Activated naive CD4-positive, alpha-beta T cell treated with anti-CD3 and anti-CD28 coated beads for 36 hours (primary cell): ENCODE measurements at regions not wholly inside any gene's neighbourhood (a gene's known extent, or its start where the extent isn't known, plus 50 kb on each side); places are given as distances from the start of the nearest gene placed in this dataset.
"Not testable (repeated sequence)": the region's sequence is repeated elsewhere in the genome, so short reads cannot be mapped to it uniquely, and the experiment has no call there.

ENCODE experiments used
- CTCF ChIA-PET: fragments of 350-600 bp; sonication (Branson Sonifier 250); formaldehyde crosslinking; loops from one replicate; lab custom pipeline; 2021; ENCODE audit warnings: antibody characterized with exemption; lab: Charles Lee
- DNase-seq: peaks from one replicate; pipeline ENCODE4 v3.0.0-alpha.2; 2020
- H3K27ac Mint-ChIP-seq: one replicate; pipeline ENCODE4 v1.8.0; 2021; ENCODE audit warnings: mild to moderate bottlenecking, mixed read lengths
- H3K27me3 Mint-ChIP-seq: one replicate; pipeline ENCODE4 v1.8.0; 2021; ENCODE audit warnings: low read depth, mixed read lengths
- H3K36me3 Mint-ChIP-seq: one replicate; pipeline ENCODE4 v1.8.0; 2021; ENCODE audit warnings: low read depth, mixed read lengths
- H3K4me1 Mint-ChIP-seq: one replicate; pipeline ENCODE4 v1.8.0; 2021; ENCODE audit warnings: low read depth, mixed read lengths
- H3K4me3 Mint-ChIP-seq: one replicate; pipeline ENCODE4 v1.8.0; 2021; ENCODE audit warnings: mild to moderate bottlenecking, moderate library complexity, mixed read lengths
- H3K9me3 Mint-ChIP-seq: one replicate; pipeline ENCODE4 v1.8.0; 2021; ENCODE audit warnings: mixed read lengths
- intact Hi-C: fragments of 100-400 bp; cut with micrococcal nuclease; formaldehyde crosslinking; loops from one replicate; pipeline ENCODE4 v1.15.1; 2023

DNA sequence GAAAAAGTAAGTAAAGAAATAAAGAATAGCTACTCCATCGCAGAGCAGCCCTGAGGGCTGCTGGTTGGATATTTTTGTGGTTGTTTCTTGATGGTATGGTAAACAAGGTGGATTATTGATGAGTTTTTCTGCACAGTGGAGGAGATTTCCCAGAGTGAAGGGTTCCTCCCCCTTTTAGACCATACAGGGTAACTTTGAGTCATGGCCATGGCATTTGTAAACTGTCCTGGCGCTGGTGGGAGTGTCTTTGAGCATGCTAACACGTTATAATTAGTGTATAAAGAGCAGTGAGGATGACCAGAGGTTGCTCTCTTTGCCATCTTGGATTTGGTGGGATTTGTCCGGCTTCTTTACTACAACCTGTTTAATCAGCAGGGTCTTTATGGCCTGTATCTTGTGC, 128.2 kb downstream of the ASMT start:
- Mint-ChIP-seq H3K4me3 (no peak overlapping the region), H3K27me3 (no peaks in the 10 kb centered on the region), H3K27ac (no peak overlapping the region), H3K9me3 (peaks cover 35% of the 10 kb centered on the region), H3K4me1 (no peaks in the 10 kb centered on the region), H3K36me3 (peaks cover 58% of the 10 kb centered on the region)
- intact Hi-C loops, result no loop called here
- CTCF ChIA-PET, result no interaction called here
- DNase-seq, result no peak

DNA sequence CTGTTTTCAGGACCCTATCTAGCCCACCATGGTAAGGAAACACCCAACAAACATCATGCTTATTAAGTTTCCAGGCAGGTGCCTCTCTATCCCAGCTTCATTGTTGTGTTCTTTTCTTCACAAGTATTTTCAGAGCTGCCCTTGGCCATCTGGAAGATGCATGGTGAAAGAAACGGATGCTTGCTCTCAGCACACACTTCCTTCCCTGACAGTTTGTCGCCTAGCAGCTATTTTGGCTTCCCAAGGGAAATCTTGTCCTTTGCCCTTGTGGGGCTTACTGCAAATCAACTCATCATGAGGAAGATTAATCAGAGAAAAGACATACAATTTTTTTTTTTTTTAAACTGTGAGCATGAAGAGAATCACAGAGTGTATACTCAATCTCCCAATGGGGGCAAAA, 128.8 kb downstream of the ASMT start:
- H3K9me3 Mint-ChIP-seq, result peaks cover 37% of the 10 kb centered on the region
- peaks cover 58% of the 10 kb centered on the region for H3K36me3 Mint-ChIP-seq
- CTCF ChIA-PET, result no interaction called here
- intact Hi-C loops, result no loop called here
- H3K27me3 Mint-ChIP-seq, result no peaks in the 10 kb centered on the region
- no peak for DNase-seq
- H3K4me1 Mint-ChIP-seq, result no peaks in the 10 kb centered on the region
- H3K27ac Mint-ChIP-seq, result no peak overlapping the region
- no peak overlapping the region for H3K4me3 Mint-ChIP-seq

DNA sequence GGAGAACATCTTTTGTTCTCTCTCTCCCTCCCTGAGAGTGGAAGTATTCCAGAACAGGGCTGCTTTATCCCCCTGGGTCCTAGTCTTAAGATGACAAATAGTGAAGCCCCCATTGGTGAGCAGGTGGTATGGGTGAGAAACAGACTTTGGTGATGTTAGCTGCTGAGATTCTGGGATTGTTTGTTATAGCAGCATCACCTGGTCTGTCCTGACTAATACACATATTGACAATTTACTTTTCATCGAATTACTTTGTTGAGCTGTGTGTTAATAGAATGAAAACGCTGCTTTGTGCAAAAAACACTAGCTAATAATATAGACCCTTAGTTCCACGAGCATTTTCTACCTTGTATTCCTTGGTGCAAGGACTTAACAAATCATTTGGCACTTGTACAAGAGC, 133.5 kb downstream of the ASMT start:
- DNase-seq, result no peak
- H3K27me3 Mint-ChIP-seq, result no peaks in the 10 kb centered on the region
- H3K4me3 Mint-ChIP-seq, result no peak overlapping the region
- no peak overlapping the region for H3K27ac Mint-ChIP-seq
- H3K36me3 Mint-ChIP-seq, result peaks cover 49% of the 10 kb centered on the region
- H3K4me1 Mint-ChIP-seq, result no peaks in the 10 kb centered on the region
- H3K9me3 Mint-ChIP-seq, result peaks cover 39% of the 10 kb centered on the region
- CTCF ChIA-PET, result no interaction called here
- intact Hi-C loops, result no loop called here

- H3K4me1 Mint-ChIP-seq, result no peaks in the 10 kb centered on the region
- peaks cover 38% of the 10 kb centered on the region for H3K36me3 Mint-ChIP-seq
- CTCF ChIA-PET, result no interaction called here
- peaks cover 31% of the 10 kb centered on the region for H3K9me3 Mint-ChIP-seq
- no peak overlapping the region for H3K27ac Mint-ChIP-seq
- no peak for DNase-seq
- H3K4me3 Mint-ChIP-seq, result no peak overlapping the region
- no peaks in the 10 kb centered on the region for H3K27me3 Mint-ChIP-seq
- intact Hi-C loops, result no loop called here
Observed at GRCh38 chrX:1749499-1749898, 134.6 kb downstream of the ASMT start.

DNA sequence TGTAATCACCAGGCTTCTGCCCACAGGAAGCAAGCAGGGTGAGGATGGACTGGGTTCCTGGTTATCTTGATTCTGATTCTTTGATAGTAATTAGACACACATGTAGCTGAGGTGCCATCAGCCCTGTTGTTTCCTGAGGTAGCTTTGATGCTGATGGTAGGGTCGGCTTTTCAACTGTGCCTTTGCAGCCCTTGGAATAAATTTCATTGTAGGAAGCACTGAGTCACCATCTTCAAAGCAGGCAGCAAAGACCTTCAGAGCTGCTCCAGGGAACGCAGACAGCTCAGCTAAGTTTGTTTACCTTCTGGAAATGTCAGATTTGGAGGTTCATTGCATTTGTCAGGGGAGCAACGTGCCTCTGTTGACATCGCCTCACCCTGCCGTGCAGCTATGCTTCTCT, 135.4 kb downstream of the ASMT start:
- H3K9me3 Mint-ChIP-seq, result peaks cover 27% of the 10 kb centered on the region
- CTCF ChIA-PET, result no interaction called here

GRCh38 chrX:1751781-1752180, 136.9 kb downstream of the ASMT start:
- intact Hi-C loops, result no loop called here
- no peaks in the 10 kb centered on the region for H3K27me3 Mint-ChIP-seq
- H3K9me3 Mint-ChIP-seq, result peaks cover 24% of the 10 kb centered on the region
- H3K36me3 Mint-ChIP-seq, result peaks cover 34% of the 10 kb centered on the region
- no peaks in the 10 kb centered on the region for H3K4me1 Mint-ChIP-seq
- CTCF ChIA-PET, result no interaction called here
- no peak for DNase-seq
- H3K27ac Mint-ChIP-seq, result no peak overlapping the region
- H3K4me3 Mint-ChIP-seq, result no peak overlapping the region

More for the DNA sequence above, 135.4 kb downstream of the ASMT start:
- Mint-ChIP-seq H3K4me3 (no peak overlapping the region), H3K27me3 (no peaks in the 10 kb centered on the region), H3K36me3 (peaks cover 35% of the 10 kb centered on the region), H3K4me1 (no peaks in the 10 kb centered on the region), H3K27ac (no peak overlapping the region)
- intact Hi-C loops, result no loop called here
- no peak for DNase-seq

- peaks cover 36% of the 10 kb centered on the region for H3K36me3 Mint-ChIP-seq
- CTCF ChIA-PET, result not testable (repeated sequence)
Observed at GRCh38 chrX:1752799-1753198, 137.9 kb downstream of the ASMT start.

DNA sequence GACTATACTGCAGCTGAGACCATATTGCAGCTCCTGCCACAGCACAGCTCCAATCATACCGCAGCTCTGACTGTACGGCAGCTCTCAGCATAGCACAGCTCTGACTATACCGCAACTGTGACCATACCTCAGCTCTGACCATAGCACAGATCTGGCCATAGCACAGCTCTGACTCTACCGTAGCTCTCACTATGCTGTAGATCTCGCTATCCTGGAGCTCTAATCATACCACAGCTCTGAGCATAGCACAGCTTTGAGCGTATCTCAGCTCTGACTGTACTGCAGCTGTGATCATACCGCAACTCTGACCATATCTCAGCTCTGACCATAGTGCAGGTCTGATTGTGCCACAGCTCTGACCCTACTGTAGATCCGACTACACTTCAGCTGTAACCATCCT, 139.2 kb downstream of the ASMT start:
- H3K9me3 Mint-ChIP-seq, result peaks cover 30% of the 10 kb centered on the region

More at GRCh38 chrX:1752799-1753198, 137.9 kb downstream of the ASMT start:
- DNase-seq, H3K27me3 Mint-ChIP-seq, intact Hi-C loops, H3K4me3 Mint-ChIP-seq, H3K4me1 Mint-ChIP-seq, H3K27ac Mint-ChIP-seq: not testable (repeated sequence)
- H3K9me3 Mint-ChIP-seq, result peaks cover 25% of the 10 kb centered on the region

DNA sequence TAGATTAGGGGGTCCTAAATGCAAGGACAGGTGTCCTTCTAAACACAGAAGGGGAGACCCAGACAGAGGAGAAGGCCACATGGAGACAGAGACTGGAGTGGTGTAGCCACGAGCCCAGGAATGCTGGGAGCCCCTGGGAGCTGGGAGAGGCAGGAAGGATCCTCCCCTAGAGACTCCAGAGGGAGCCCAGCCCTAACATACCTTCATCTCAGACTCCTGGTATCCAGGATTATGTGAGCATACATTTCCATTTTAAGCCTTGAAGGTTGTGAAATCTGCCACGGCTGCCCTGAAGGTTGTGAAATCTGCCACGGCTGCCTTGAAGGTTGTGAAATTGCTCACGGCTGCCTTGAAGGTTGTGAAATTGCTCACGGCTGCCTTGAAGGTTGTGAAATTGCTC, 148.4 kb downstream of the ASMT start:
- Mint-ChIP-seq H3K4me3 (no peak overlapping the region), H3K27ac (no peak overlapping the region)
- intact Hi-C loops, result no loop called here

More for the DNA sequence above, 139.2 kb downstream of the ASMT start:
- Mint-ChIP-seq H3K27me3 (no peaks in the 10 kb centered on the region), H3K27ac (no peak overlapping the region), H3K4me1 (no peaks in the 10 kb centered on the region), H3K36me3 (peaks cover 40% of the 10 kb centered on the region), H3K4me3 (no peak overlapping the region)
- DNase-seq, result no peak
- CTCF ChIA-PET, result no interaction called here
- intact Hi-C loops, result no loop called here

GRCh38 chrX:1764883-1765364, 150.1 kb downstream of the ASMT start:
- DNase-seq, result peak; percentile 48
- H3K4me1 Mint-ChIP-seq, H3K4me3 Mint-ChIP-seq, CTCF ChIA-PET, H3K27me3 Mint-ChIP-seq, intact Hi-C loops: not testable (repeated sequence)
- Mint-ChIP-seq H3K27ac (peak overlapping the region; percentile 68), H3K9me3 (peaks cover 36% of the 10 kb centered on the region), H3K36me3 (peaks cover 25% of the 10 kb centered on the region)

More for the DNA sequence above, 148.4 kb downstream of the ASMT start:
- H3K27me3 Mint-ChIP-seq, result no peaks in the 10 kb centered on the region
- peaks cover 33% of the 10 kb centered on the region for H3K36me3 Mint-ChIP-seq
- peaks cover 2% of the 10 kb centered on the region for H3K4me1 Mint-ChIP-seq
- peaks cover 32% of the 10 kb centered on the region for H3K9me3 Mint-ChIP-seq
- CTCF ChIA-PET, result no interaction called here
- no peak for DNase-seq

DNA sequence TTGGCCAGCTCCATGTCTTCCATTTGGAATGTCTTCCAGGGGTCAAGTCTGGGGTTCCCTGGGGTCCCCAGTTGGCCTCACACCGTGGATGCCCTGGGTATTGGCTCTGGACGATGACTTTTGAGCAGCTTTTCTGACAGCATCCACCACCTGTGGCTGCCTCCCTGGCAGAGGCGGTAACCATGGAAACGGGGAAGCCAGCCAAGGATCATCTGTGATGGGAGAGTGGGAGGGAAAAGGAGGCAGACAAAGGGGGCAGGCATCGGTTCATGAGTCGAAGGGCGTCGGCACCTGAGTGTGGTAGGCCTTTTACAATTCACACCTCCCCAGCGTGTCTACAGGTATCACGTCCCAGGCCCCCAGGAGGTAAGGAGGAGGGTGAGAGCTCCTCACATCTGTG, 152.2 kb downstream of the ASMT start:
- no peaks in the 10 kb centered on the region for H3K27me3 Mint-ChIP-seq
- peaks cover 26% of the 10 kb centered on the region for H3K36me3 Mint-ChIP-seq
- peaks cover 2% of the 10 kb centered on the region for H3K4me1 Mint-ChIP-seq
- DNase-seq, result no peak
- H3K9me3 Mint-ChIP-seq, result peaks cover 45% of the 10 kb centered on the region
- no peak overlapping the region for H3K4me3 Mint-ChIP-seq
- intact Hi-C loops, result no loop called here
- CTCF ChIA-PET, result no interaction called here
- no peak overlapping the region for H3K27ac Mint-ChIP-seq

- no peak overlapping the region for H3K27ac Mint-ChIP-seq
- peaks cover 8% of the 10 kb centered on the region for H3K36me3 Mint-ChIP-seq
- intact Hi-C loops, result no loop called here
- peaks cover 12% of the 10 kb centered on the region for H3K9me3 Mint-ChIP-seq
- no peaks in the 10 kb centered on the region for H3K4me1 Mint-ChIP-seq
- CTCF ChIA-PET, result no interaction called here
- H3K27me3 Mint-ChIP-seq, result no peaks in the 10 kb centered on the region
- no peak overlapping the region for H3K4me3 Mint-ChIP-seq
- DNase-seq, result no peak
Observed at GRCh38 chrX:1778817-1779216, 164.0 kb downstream of the ASMT start.

GRCh38 chrX:1779626-1780025, 164.8 kb downstream of the ASMT start:
- CTCF ChIA-PET, result no interaction called here
- Mint-ChIP-seq H3K36me3 (peaks cover 7% of the 10 kb centered on the region), H3K27ac (no peak overlapping the region), H3K4me1 (no peaks in the 10 kb centered on the region), H3K4me3 (no peak overlapping the region), H3K9me3 (peaks cover 10% of the 10 kb centered on the region), H3K27me3 (no peaks in the 10 kb centered on the region)
- intact Hi-C loops, result no loop called here
- no peak for DNase-seq
